A549 (cell line): ENCODE measurements at regions not wholly inside any gene's neighbourhood (a gene's known extent, or its start where the extent isn't known, plus 50 kb on each side); places are given as distances from the start of the nearest gene placed in this dataset.

ENCODE experiments used
- CTCF ChIP-seq: fragments of >200 bp; sonication (Bioruptor Twin); formaldehyde crosslinking; IDR thresholded peaks from 3 replicates; pipeline ENCODE4 v1.5.1; 2016
- POLR2A ChIP-seq: IDR thresholded peaks from 2 replicates; pipeline ENCODE4 v1.6.1; 2012; ENCODE audit warnings: mild to moderate bottlenecking, low read length

- no peak for TF ChIP-seq POLR2A
- TF ChIP-seq CTCF: no peak
These were observed 317.8 kb downstream of the FGF9 start for GRCh38 chr13:21988624-21989023.
